GM20000 (cell line): ENCODE measurements at regions not wholly inside any gene's neighbourhood (a gene's known extent, or its start where the extent isn't known, plus 50 kb on each side); places are given as distances from the start of the nearest gene placed in this dataset.
"Not testable (repeated sequence)": the region's sequence is repeated elsewhere in the genome, so short reads cannot be mapped to it uniquely, and the experiment has no call there.

ENCODE experiments used
- DNase-seq: peaks from one replicate; pipeline ENCODE4 v3.0.0; 2012; ENCODE audit warnings: low spot score
- CTCF ChIP-seq: IDR thresholded peaks from 2 replicates; pipeline ENCODE4 v1.5.1; 2012; ENCODE audit warnings: mild to moderate bottlenecking, control low read depth; ENCODE audit errors: extremely low read depth, missing control alignments

GRCh38 chr14:88985654-88986053, 161.2 kb downstream of the TTC8 start:
- no peak for TF ChIP-seq CTCF
- DNase-seq: no peak

- DNase-seq: no peak
- no peak for TF ChIP-seq CTCF
Measured at GRCh38 chr14:88986146-88986841, 161.8 kb downstream of the TTC8 start.

GRCh38 chr14:88986908-88987307, 162.5 kb downstream of the TTC8 start:
- not testable (repeated sequence) for DNase-seq

DNA sequence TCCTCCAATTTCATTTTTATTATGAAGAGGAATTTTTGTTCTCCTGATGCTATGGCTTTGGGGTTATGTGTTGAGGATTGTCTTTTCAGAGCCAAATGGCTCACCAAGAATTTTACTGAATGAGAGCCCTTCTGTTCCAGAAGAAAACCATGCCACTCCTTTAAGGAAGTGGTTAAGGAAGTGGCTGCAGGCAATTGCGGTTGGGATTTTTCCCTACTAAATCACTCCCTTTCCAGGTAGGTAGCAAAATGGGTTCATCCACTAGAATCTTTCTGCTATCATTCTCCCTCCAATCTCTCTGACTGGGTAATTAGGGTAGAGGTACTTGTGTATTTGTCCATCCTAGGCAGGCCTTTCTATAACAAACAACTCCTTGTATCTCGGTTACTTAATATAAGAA, 163.1 kb downstream of the TTC8 start:
- no peak for DNase-seq
- TF ChIP-seq CTCF: no peak

DNA sequence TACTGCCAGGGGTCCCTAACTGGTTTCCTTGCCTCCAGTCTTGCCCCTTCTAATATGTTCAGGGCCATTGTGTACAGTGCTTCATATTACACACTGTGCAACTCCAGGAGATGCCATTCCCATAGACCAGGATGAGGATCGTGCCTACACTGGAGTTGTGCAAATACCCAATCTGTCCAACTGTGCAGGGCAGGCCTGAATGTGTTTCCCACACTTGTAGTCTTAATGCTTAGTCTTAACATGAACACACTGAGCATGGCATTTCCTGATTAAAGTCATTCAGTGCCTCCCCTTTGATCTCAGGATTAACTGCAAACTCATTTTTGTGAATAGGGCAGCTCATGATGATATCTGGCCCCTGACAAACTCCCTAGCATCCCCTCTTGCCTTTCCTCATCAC, 165.5 kb downstream of the TTC8 start:
- DNase-seq: no peak
- no peak for TF ChIP-seq CTCF

DNA sequence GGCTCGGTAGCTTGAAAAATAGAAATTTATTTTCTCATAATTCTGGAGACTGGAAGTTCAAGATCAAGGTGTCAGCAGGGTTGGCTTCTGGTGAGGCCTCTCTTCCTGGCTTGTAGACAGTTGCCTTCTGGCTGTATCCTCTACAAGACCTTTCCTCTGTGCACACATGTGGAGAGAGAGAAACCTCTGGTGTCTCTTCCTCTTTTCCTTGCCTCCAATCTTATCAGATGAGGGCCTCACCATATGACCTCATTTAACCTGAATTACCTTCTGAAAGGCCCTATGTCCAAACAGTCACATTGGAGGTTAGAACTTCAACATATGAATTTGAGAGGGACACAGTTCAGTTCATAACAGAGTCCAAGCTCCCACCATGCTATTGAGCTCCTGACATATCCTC, 166.4 kb downstream of the TTC8 start:
- no peak for DNase-seq
- no peak for TF ChIP-seq CTCF

- no peak for TF ChIP-seq CTCF
- no peak for DNase-seq
Measured at GRCh38 chr14:88992011-88992410, 167.6 kb downstream of the TTC8 start.

DNA sequence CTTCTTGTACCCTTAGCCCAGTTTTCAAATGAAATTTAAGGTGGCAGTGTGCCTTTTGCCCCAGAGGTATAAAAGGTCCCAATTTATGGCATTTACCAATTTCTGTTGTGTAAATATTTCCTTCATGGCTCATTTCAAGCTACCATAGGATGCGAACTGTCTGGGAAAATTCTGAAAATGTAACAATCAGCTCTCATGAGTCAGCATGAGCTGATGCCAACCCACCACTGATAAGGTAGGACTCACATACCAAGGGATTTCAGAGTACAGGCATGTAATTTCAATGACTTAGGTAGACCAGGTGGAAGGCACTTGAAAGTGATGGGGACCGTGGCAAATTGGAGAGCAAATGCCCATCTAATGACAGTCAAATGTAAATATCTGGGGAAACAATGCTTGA, 169.5 kb downstream of the TTC8 start:
- no peak for TF ChIP-seq CTCF
- no peak for DNase-seq
